ENCODE measurements at regions not wholly inside any gene's neighbourhood (a gene's known extent, or its start where the extent isn't known, plus 50 kb on each side); places are given as distances from the start of the nearest gene placed in this dataset.

DNA sequence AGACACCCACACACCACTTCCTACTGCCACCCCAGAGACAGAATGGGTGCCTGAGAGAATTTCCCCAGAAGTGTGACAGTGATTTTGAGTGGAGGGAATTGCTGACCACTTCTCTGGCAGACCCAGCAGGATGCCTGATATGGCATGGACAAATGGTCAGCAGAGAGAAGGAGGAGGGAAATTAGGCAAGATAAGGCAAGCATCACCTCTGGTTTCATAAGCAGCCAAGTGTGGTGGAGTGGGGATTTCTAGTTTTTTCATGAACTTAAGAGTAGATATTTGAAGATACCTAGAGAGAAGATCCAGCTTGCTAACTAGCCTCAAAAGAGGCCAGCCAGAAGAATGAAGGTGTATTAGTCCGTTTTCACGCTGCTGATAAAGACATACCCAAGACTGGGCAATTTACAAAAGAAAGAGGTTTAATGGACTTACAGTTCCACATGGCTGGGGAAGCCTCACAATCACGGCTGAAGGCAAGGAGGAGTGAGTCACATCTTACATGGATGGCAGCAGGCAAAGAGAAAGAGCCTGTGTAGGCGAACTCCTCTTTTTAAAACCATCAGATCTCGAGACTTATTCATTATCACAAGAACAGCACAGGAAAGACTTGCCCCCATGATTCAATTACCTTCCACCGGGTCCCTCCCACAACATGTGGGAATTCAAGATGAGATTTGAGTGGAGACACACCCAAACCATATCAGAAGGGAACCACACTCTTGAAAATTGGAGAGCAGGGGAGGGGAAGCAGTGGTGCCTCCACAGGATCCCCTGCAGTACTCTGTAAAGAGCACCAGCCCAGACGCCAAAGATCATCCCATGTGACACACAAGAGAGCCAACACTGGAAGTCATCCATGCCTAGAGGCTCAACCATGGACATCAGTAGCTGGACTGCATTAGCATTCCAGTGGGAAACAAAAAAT lies 64.2 kb downstream of the RBM43 start:
- DNase-seq: no peak

DNA sequence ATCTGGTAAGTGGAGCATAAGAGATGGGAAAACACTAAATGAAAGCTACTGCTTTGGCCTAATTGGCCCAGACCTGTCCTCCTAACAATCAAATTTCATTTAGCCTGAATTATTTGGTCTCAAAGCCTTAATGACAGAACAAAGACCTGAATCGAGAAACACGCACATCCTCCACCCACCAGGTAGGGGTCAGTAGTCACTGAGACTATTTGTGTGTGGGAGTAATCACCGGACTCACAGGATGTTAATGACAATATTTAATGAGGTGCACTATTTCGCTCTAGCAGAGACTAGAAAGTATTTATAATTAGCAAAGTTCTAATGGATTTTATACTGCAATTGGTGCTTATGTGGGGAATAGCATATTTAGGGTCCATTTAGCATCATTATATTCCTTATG lies 68.1 kb downstream of the RBM43 start:
- DNase-seq: no peak

DNA sequence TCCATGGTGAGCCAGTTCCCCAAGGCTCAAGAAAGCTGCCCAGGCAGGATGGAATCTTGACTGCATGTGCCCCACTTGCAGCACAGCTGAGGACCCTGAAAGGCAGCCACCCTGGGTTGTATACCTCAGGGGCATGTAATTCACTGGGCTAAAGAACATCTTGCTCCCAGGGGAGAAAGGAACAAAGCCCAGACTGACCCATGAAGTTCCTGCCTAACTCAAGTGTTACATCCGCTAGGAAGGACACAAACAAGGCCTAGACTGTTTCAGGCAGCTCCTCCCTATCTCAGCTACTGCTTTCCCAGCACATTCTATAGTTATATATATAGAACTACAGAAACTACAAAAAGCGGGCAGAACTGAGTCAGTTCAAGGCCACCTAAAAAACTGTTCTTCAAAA lies 69.0 kb downstream of the RBM43 start:
- DNase-seq: no peak

DNA sequence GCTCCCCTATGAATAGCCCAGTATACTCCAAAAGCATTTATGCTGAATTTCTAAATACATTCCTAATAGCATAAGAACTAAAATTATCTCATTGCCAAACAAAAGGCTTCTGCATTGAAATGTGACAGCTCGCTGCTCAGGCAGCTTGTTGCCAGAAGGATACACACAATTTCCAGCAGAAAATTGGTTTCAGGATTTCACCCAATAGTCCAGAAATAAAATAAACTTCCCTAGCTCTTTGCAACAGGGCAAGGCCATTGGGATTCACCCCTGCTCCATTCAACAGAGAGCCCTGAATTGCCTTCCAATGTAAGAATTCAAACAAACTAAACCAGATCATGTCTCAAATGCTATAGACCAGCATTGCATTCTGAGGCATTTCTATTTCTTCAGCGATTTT lies 70.7 kb downstream of the RBM43 start:
- no peak for DNase-seq

DNA sequence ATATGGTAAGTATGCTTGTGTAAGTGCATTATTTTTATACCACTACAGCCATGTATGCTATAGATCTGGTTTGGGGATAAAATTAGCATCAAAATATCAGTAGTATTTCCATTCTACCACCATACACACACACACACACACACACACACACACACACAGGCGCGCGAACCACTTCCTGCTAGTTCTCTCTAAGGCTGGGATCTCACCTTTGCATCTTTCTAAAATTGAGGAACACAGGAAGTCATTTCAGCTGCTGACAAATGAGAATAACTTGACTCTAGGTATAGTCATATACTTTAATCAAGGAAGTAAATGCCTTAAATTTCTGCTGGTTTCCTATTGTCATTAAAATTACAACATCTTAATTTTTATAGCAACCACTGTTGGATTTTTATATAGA lies 72.5 kb downstream of the RBM43 start:
- DNase-seq: no peak

DNA sequence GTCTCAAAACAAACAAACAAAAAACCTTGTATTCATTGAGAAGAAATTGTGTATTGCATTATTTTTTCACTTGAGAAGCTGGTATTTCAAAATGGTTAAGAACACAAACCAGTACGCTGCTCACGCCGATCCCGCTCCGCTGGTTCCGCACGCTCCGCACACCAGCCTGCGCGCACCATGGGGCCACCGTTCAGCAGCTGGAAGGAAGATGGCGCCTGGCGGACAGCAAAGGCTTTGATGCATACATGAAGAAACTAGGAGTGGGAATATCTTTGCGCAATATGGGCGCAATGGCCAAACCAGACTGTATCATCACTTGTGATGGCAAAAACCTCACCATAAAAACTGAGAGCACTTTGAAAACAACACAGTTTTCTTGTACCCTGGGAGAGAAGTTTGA lies 75.7 kb downstream of the RBM43 start:
- no peak for DNase-seq

DNA sequence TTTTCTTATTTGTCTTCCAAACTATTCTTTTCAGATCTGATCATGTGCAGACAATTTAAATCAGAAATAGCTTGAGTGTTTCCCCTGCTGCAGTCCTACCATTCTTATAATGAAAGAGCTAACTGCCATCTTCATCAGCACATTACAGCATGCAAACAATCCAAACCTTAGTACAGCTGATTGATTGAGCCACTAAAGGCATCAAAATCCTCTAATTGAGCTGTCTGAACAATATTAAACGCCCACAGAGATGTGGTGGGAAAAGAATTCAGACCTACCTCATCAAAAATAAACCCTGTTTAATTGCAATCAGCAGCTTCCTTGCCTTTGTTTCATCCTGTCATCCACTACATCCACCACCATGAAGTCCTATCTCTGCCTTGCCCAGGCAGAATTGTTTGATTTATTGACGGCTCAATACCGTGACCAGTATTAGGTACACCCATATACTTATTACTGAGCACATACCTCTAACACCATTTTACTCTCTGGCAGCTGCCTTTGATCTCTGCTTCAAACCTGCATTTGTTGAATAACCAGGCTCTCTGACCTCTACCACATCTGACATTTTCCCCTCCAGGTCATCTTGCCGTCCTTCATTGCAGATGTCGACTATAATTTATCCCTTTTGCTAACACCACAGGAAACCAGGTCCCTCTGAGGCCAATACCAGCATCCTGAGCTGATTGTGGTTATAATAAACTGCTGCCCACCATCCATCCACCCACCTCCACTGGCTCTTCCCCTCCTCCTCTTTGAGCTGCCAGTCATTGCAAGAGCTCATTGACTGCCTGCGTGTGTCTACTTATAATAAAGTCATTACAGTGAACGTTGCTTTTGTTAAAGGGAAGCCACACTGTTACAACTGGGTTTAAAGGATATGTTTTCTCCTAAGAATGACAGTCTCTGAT lies 78.5 kb downstream of the RBM43 start:
- no peak for DNase-seq

DNA sequence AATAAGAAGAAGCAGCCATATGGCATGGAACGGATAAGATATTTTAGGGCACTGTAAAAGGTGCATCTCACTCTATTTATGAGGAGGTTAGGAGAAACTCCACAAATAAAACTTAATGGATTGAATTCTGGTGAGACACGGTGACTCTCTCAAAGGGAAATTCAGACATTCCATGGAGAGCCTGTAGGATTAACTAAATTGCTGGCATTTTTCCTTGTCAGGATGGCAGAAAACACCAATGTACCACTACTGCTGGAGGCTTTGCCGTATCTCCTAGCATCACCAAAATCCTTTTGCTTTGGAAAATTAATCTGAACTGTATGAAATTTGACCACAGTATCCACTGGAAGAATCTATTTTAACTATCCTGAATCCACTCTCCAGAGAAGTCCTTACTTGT lies 79.3 kb downstream of the RBM43 start:
- DNase-seq: no peak

DNA sequence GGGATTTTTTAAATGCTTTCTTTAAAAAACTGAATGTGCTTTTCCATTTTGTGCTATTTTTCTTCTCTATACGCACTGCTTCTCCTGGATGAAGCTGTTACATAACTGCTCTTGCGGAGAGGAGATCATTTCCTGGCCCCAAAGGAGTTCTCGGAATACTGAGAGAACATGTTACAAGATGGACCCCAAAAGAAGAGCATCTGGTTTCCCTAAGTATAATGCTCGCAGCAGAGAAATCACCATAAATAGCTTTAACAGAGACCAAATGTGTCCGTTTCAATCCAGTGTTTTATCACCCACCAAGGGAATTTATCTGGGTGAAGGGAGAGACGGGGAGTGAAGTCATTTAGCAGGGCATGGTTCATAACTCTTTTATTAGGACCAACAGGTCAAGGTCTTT lies 80.1 kb downstream of the RBM43 start:
- no peak for DNase-seq

DNA sequence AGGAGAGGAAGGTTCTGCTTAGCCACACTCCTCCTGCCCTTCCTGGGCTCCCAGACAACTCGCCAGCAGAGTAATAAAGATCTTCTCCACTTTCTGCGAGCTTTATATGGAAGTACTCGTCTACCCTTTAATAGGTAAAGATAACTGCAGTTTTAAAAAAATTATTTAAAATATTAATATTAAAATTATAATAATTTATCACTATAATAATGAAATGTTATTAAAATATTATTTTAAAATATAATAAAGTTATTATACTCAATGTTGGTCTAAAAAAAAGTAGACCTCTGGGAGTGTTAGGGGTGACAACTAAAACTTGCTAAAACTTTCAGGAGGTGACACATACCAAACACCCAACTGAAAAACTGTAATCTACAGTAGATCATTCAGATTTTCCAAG lies 81.5 kb downstream of the RBM43 start:
- no peak for DNase-seq

DNA sequence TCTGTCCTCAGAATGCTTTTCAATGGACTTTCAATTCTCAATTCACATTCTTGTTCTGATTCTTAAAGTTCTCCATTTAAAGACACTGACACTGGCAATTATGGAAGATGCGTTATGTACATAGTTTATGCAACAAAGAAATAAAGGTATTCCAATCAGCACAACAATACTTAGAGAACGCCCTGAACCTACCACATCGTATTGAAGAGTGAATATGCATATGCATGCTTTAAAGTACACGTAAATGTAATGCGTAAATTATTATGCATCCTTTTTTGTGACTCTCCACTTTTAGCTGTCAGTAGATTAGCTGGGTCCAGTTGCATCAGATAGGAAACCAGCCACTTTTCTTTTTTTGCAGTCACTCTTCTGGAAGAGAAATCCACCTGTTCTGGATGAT lies 83.5 kb downstream of the RBM43 start:
- DNase-seq: no peak

DNA sequence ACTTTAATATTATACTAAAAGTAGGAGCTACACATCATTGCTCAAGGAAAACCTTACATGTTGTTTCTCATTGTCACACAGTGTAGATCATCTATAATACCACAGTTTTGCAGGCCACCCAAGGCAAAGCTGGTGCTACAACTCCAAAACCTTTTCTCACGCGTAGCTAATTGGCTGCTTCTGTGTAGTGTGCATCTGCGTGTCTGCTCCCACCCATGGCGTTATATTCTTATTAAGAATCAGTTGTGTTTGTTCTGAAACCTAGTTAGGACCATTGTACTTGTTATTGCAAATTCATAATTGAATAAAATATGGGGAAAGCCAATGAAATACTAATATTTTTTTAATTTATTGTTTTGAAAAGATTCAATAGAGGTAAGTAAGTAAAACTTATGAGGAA lies 83.9 kb downstream of the RBM43 start:
- DNase-seq: no peak

DNA sequence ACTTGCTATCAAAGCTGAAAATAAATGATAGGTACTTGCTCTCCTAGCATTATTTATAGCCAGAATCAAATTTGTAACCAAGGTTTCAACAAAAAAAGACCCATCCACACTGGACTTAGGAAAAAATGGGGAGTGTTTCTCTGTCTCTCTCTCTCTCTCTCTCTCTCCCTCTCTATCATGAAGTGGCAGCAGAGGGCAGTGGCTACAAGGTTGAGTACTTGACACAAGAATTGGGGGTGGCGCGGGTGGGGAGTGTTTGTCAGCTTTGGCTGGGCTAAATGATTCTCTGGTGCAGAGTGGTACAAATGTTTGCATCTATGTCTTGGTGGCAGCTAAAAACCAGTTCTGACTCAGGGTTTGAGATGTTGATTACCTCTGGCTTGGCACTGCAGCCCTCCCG lies 85.0 kb downstream of the RBM43 start:
- no peak for DNase-seq

DNA sequence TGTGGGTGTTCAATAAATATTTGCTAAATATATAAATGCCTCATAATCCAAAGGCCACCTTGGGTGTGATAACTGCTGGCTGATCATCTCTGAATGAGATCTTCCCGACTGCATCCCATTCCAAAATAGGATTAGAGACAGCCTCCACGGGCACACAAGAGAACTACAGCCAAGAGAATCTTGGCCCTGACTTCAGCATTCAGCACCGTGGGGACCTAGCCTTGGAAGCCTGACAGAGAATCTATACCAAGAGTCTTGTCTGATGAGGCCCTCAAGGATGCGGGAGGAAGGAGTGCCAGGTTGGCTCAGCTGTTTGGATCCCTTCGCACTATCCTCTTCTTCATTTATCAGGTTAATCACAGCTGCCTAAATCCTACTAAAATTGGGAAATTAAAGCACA lies 85.8 kb downstream of the RBM43 start:
- no peak for DNase-seq

DNA sequence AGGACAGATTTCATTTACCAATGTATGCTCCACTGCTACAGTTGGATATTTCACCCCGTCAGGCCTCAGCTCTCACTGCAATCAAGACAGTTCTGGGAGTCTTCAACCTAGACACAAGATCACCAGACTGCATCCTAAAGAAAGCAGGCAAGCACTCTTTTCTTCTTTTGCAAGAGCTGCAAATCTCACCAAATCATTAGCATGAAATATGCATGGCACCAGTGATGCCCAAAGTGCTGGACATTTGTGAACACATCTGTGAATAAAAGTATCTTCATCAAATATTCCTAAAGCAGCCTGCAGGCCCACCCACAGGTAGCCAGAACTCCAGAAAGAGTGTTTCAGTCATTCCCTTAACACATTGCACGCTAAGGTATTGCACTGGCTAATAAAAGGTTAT lies 87.5 kb downstream of the RBM43 start:
- DNase-seq: no peak

DNA sequence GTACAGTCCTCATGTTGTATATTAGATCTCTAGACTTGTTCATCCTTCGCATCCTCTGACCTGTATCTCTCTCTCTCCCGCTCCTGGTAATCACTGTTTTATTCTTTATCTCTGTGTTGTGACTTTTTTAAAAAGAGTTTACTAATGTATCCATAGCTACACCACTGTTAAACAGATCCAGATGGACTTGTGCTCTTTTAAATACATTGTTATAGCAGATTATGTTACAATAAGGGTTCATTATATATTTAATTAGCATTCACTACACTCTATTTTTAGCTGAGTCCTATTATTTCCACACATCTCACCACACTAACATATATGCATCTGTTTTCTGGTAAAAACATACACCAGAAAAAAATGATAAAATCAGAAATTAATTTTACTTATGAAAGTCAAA lies 90.5 kb downstream of the RBM43 start:
- no peak for DNase-seq

DNA sequence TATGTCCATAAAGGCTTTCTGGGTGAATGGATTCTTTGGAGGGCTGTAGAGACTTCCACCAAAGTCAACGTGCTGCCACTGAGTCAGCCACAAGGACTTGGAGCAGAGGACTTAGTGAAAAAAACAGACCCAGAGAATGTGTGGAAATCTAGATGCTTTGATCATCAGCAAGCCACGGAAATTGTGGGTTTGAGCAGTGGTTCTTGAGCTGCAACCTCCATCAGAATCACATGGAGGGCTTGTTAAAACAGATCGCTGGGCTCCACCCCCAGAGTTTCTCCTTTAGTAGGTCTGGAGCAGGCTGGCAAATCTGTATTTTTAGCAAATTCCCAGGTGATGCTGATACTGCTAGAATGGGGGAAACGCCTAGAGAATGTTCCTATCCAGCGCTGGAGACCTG lies 95.3 kb downstream of the RBM43 start:
- no peak for DNase-seq

DNA sequence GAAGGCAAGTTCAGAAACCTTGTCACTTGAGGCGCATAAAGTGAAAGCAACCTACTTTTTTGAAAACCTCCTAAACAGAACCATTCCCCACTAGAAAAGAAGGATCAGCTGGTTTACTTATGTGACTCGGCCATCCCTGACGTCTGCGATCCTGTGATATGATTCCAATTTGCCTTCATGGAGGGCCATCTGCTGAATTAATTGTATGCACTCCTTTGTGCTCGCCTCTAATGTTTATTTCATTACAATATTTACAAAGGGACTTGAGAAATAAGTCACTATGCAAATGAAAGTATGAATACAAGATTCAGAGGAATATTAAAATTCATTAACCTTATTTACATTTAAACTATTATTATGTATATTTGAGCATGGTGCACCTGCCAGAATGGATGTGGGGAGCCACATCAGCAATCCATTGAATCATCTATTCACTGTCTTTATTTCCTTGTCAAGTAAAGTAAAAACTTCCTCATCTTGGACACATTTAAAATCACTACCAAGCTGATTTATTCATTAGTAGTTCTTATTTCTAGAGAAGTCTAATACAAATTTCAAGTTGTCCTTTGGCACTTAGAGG lies 96.5 kb downstream of the RBM43 start:
- DNase-seq: peak; percentile 90 to 92

DNA sequence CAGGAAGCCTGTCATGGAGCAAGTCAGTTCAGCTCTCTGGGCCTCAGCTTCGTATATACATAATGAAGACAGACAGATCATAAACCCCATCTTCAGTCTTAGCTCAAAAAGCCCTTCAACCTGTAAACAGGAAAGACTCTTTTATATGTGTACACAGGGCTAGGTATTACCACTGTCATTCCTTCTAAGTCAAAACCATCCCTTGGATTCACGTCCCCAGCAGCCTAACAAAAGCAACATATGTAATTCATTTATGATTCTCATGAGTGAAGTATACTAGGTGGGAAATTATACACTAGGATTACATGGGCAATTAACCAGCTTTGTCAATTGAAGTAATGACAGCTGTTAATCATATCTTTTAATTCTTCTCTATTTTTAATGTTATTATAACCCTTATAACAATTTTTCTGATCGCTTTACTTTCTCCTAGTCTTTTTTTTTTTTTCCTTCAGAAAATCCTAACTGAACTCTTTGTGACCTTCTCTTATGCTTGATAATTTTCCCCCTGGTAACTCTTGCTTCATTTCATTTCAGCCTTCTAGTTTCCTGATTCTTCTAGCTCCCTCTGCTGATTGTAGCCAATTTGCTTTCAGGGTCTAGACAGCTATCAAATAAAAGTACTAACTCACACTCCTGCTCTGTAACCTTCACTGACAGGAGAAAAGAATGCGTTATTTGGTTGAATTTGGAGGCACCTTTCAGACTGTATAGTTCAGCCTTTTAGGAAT lies 99.7 kb downstream of the RBM43 start:
- DNase-seq: peak in 1 of 2 experiments; percentile 31

DNA sequence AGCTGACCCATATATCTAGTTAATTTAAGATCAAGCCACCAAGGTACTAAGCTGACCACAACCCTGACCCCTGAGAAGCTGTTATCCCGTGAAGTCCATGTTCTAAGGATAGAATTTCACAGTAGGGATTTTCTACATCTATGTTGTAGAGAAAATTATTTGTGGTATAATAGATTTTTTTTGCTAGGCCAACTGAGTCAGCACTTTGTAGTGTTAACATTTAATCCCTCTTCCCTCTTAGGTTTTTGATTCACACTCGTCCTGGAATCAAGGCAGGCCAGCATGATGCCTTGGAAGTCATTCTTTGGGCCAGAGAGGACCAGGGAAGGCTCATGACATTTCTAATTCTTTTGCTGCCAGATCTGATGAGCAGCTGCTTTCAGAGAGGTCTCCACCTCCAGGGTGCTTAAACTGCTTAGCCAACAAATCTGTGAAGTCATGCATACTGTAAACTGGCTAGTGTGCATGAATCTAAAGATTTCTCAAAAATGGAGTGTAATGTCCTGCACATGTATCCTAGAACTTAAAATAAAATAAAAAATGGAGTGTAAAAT lies 102.5 kb downstream of the RBM43 start:
- DNase-seq: no peak

DNA sequence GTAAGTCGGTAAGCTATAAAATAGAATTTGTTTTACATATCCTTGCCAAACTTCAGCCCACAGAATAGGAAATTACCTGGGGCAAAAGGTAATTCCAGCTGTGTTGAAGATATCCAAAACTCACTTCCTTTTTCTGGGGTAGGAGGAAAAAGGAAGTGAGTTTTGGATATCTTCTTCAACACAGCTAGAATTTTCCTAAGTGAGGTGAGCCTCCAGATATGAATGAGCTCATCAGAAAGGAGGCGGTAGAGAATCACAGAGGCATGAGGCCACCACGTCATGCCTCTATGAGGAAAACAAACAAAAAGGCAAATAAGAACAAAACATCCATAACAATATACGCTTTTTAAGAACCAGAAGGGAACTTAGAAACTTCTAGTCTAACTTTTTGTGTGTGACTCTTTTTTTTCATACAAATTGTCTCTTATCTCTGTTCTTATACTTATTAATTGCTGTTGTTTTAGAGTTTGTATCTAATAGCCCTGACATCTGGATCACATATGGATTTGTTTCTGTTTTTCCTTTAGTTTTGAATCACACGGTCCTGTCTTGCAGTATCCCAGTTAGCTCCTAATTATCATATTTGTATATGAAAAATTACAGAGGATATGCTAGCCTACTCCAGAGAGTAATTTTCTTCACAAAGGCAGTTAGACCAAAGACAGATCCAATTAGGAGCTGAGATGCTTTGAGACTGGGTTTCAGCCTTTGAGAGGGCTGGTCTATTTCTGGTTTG lies 104.5 kb downstream of the RBM43 start:
- DNase-seq: no peak

DNA sequence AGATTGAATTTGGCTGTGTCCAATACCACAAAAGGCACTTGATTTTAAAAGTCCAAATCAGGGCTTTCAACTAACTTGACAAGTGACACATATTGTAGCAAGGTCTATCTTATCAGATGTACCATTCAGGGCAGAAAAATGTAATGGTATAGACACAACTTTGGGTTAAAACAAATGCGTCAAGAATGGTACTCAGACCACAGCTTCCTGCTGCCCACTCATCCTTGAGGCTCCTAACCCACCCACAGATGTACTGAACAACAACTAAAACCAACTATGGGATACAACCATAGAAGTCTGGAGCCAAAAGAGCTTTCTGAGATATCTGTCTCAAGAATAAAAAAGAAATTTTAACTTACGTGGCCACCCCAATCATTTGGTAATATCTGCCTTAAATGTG lies 105.2 kb downstream of the RBM43 start:
- no peak for DNase-seq

Data from NCI-H526 (cell line).